ENCODE measurements at regions not wholly inside any gene's neighbourhood (a gene's known extent, or its start where the extent isn't known, plus 50 kb on each side); places are given as distances from the start of the nearest gene placed in this dataset.

DNA sequence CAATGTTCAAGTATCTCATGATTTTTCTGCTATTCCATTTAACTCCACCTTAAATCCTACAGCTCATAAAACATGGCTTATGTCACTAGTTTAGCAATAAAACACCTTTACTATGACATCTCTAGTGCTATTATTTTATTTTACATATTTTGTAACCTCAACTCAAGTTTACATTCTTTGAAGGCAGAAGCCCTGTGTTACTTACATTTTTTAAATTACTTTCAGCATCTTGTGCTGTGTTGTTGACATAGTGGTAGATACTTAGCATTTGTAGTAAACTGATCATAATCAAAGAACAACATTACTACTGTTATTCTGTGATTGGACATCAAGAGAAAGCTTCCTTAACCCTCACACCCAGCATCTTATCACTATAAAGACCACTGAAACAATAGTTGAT, 216.1 kb downstream of the BMP4 start:
- Mint-ChIP-seq H3K36me3 (no peaks in the 10 kb centered on the region), H3K27me3 (ENCODE audit: low read depth in 3 of 3) (no peaks in the 10 kb centered on the region), H3K4me3 (no peak overlapping the region), H3K27ac (no peak overlapping the region), H3K9me3 (peaks cover 0 to 6% (median 2%) of the 10 kb centered on the region in 7 donors), H3K4me1 (no peaks in the 10 kb centered on the region)
- Histone ChIP-seq H3K27ac (ENCODE audit: low read depth in 1 of 2, low read length in 2 of 2) (no peak overlapping the region), H3K27me3 (ENCODE audit: control insufficient read depth in 2 of 2, insufficient read depth in 2 of 2, low read length in 2 of 2) (no peaks in the 10 kb centered on the region), H2AFZ (ENCODE audit: insufficient read depth, low read depth, low read length, poor library complexity, severe bottlenecking) (no peak overlapping the region), H3K4me3 (replicated peaks in 1 of 3; ENCODE audit: low read depth in 2 of 3, low read length in 3 of 3) (no peak overlapping the region), H3K4me1 (ENCODE audit: control insufficient read depth in 1 of 2, insufficient read depth in 2 of 2, low read length in 2 of 2) (no peaks in the 10 kb centered on the region), H3K4me2 (replicated peaks; ENCODE audit: extremely low read depth, low read length, poor library complexity, severe bottlenecking) (no peak overlapping the region), H3K36me3 (replicated peaks in 1 of 2; ENCODE audit: control insufficient read depth in 1 of 2, insufficient read depth in 2 of 2, low read length in 2 of 2) (no peaks in the 10 kb centered on the region), H4K20me1 (ENCODE audit: insufficient read depth, low read length) (no peaks in the 10 kb centered on the region), H3K9me3 (replicated peaks in 1 of 2; ENCODE audit: control insufficient read depth in 1 of 2, insufficient read depth in 1 of 2, low read length in 2 of 2) (no peaks in the 10 kb centered on the region), H3K9ac (ENCODE audit: insufficient read depth, low read length, poor library complexity, severe bottlenecking) (no peak overlapping the region), H3K79me2 (ENCODE audit: insufficient read depth, low read length) (no peaks in the 10 kb centered on the region)
- TF ChIP-seq, protein P1, sequence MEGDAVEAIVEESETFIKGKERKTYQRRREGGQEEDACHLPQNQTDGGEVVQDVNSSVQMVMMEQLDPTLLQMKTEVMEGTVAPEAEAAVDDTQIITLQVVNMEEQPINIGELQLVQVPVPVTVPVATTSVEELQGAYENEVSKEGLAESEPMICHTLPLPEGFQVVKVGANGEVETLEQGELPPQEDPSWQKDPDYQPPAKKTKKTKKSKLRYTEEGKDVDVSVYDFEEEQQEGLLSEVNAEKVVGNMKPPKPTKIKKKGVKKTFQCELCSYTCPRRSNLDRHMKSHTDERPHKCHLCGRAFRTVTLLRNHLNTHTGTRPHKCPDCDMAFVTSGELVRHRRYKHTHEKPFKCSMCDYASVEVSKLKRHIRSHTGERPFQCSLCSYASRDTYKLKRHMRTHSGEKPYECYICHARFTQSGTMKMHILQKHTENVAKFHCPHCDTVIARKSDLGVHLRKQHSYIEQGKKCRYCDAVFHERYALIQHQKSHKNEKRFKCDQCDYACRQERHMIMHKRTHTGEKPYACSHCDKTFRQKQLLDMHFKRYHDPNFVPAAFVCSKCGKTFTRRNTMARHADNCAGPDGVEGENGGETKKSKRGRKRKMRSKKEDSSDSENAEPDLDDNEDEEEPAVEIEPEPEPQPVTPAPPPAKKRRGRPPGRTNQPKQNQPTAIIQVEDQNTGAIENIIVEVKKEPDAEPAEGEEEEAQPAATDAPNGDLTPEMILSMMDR (IDR thresholded peaks at IDR 0.05): no peak
- intact Hi-C loops (cut with micrococcal nuclease): no loop called here
- no peak for DNase-seq

DNA sequence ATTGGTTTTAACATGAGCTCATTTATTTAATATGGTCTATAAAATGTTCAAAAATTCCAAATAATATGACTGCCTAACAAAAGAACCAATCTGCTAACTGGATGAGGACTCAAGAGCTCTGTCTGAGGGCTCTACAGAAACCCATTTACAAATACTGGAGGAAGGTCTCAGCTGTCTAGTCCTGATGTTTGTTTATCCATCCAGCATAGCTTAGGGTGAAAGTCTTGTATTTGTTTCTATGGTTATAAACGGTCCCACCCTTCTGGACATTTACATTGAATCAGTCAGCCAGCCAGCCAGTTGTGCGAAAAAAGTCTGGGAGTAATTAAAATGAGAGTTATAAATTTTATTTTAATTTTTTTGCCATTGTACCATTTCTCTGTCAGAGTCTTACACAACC, 220.7 kb downstream of the BMP4 start:
- Histone ChIP-seq H3K36me3 (replicated peaks in 1 of 2; ENCODE audit: control insufficient read depth in 1 of 2, insufficient read depth in 2 of 2, low read length in 2 of 2) (no peaks in the 10 kb centered on the region), H3K9ac (ENCODE audit: insufficient read depth, low read length, poor library complexity, severe bottlenecking) (no peak overlapping the region), H3K79me2 (ENCODE audit: insufficient read depth, low read length) (no peaks in the 10 kb centered on the region), H2AFZ (ENCODE audit: insufficient read depth, low read depth, low read length, poor library complexity, severe bottlenecking) (no peak overlapping the region), H3K9me3 (replicated peaks in 1 of 2; ENCODE audit: control insufficient read depth in 1 of 2, insufficient read depth in 1 of 2, low read length in 2 of 2) (no peaks in the 10 kb centered on the region), H3K4me3 (replicated peaks in 1 of 3; ENCODE audit: low read depth in 2 of 3, low read length in 3 of 3) (no peak overlapping the region), H3K4me1 (ENCODE audit: control insufficient read depth in 1 of 2, insufficient read depth in 2 of 2, low read length in 2 of 2) (no peaks in the 10 kb centered on the region), H3K27ac (ENCODE audit: low read depth in 1 of 2, low read length in 2 of 2) (no peak overlapping the region), H3K27me3 (ENCODE audit: control insufficient read depth in 2 of 2, insufficient read depth in 2 of 2, low read length in 2 of 2) (no peaks in the 10 kb centered on the region), H4K20me1 (ENCODE audit: insufficient read depth, low read length) (no peaks in the 10 kb centered on the region), H3K4me2 (replicated peaks; ENCODE audit: extremely low read depth, low read length, poor library complexity, severe bottlenecking) (no peak overlapping the region)
- H3K36me3 Mint-ChIP-seq: no peaks in the 10 kb centered on the region
- WGBS (ENCODE audit: insufficient coverage): no CpG with 5 or more reads among the region's 2 CpGs
- no peak for DNase-seq
- intact Hi-C loops (cut with micrococcal nuclease): no loop called here
- TF ChIP-seq, protein P1 (IDR thresholded peaks at IDR 0.05): no peak
- no peak overlapping the region for H3K27ac Mint-ChIP-seq
- H3K4me1 Mint-ChIP-seq: no peaks in the 10 kb centered on the region
- H3K9me3 Mint-ChIP-seq: peaks cover 0 to 3% (median 0%) of the 10 kb centered on the region in 7 donors
- H3K27me3 Mint-ChIP-seq (ENCODE audit: low read depth in 3 of 3): no peaks in the 10 kb centered on the region
- H3K4me3 Mint-ChIP-seq: no peak overlapping the region

Measured in CD14-positive monocyte (primary cell).